ENCODE measurements at regions not wholly inside any gene's neighbourhood (a gene's known extent, or its start where the extent isn't known, plus 50 kb on each side); places are given as distances from the start of the nearest gene placed in this dataset.
"Not testable (repeated sequence)": the region's sequence is repeated elsewhere in the genome, so short reads cannot be mapped to it uniquely, and the experiment has no call there.

DNA sequence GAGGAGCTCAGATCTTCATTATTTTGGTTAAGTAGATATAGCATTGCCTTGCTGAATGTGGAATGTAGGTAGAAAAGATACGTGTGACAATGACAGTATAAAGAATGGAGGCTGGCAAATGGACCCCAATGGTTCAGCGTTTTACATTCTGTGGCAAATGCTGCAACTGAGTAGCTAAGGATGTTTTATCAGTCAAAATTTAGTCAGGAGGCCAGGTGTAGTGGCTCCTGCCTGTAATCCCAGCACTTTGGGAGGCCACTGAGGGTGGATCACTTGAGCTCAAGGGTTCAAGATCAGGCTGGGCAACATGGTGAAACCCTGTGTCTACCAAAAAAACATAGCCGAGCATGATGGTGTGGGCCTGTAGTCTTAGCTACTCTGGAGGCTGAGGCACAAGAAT is 120.5 kb upstream of the GHITM start:
- DNase-seq (ENCODE audit: low read depth in 2 of 2, low spot score in 1 of 2), result no peak

DNA sequence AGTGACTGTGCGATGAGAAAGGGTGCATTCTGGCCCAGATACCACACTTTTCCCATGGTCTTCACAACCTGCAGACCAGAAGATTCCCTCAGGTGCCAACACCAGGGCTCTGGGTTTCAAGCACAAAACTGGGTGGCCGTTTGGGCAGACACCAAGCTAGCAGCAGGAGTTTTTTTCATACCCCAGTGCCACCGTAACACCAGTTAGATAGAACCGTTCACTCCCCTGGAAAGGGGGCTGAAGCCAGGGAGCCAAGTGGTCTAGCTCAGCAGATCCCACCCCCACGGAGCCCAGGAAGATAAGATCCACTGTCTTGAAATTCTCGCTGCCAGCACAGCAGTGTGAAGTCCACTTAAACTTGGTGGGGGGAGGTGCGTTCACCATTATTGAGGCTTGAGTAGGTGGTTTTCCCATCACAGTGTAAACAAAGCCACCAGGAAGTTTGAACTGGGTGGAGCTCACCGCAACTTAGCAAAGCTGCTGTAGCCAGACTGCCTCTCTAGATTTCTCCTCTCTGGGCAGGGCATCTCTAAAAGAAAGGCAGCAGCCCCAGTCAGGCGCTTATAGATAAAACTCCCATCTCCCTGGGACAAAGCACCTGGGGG is 119.4 kb upstream of the GHITM start:
- not testable (repeated sequence) for DNase-seq (ENCODE audit: low read depth in 2 of 2, low spot score in 1 of 2)

DNA sequence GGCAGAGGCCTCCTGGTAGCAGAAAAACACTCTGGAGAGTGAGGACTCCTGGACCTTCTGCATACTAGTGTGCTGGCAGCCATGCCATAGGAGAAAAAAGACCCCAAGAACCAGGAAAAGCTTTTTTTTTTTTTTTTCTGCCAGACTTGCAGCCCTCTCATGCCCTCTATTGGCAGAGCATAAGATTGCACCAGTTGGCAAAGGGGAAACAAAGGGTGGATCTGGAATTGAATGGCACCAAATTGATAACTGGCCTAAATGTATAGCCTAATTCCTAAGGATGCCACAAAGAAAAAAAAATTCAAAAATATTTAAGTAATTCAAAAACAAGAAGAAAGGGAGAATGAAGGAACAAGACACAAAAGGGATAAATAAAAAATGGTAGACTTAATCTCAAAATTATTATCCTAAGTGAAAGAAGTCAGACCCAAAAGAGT is 112.5 kb upstream of the GHITM start:
- DNase-seq (ENCODE audit: low read depth in 2 of 2, low spot score in 1 of 2), result no peak

DNA sequence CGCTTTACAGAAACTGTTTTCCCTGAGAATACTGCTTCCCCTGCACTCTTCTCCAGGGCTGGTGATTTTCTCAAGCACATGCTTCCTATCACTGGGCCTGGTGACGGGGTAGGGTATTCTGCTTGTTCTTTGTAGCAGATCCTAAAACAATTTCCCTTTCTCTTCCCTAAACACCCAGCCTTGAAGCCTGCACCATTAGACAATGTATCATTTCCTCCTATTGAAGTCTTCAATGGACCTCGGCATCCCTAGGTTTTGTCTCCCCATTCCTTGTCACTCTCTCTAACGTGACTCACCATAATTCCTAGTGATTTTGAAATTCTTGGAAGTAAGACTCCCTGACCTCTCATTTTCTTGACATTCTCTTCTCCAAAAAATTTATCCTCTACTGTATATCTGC is 109.5 kb upstream of the GHITM start:
- no peak for DNase-seq (ENCODE audit: low read depth in 2 of 2, low spot score in 1 of 2)

DNA sequence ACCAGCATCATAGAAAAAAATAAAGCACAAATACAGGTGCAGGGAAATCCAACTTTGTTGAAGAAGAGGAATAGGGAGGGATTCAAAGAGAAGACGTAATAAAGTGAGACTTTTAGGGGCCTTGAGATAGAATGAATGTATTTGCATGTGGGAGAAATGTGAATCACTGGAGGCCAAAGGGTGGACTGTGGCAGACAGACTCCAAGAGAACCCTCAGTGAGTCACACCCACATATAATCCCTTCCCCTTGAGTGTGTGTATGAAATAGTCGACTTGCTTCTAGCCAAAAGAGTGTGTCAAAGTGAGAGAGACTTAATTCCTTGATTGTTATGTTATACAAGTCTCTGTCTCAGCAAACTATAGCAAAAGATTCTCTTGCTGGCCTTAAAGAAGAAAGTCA is 101.3 kb upstream of the GHITM start:
- no peak for DNase-seq (ENCODE audit: low read depth in 2 of 2, low spot score in 1 of 2)

DNA sequence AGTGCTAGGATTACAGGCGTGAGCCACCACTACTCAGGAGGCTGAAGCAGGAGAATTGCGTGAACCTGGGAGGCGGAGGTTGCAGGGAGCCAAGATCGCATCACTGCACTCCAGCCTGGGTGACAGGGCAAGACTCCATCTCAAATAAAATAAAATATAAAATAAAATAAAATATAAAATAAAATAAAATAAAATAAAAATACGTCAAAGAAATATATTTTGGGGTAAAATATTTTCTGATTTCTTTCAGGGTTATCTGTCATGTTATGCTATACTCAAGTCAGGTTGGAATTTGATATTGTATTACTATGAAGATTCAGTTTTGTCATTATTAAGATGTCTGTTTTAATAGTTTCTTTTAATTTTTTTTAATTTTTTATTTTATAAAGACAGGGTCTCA is 99.4 kb upstream of the GHITM start:
- no peak for DNase-seq (ENCODE audit: low read depth in 2 of 2, low spot score in 1 of 2)

DNA sequence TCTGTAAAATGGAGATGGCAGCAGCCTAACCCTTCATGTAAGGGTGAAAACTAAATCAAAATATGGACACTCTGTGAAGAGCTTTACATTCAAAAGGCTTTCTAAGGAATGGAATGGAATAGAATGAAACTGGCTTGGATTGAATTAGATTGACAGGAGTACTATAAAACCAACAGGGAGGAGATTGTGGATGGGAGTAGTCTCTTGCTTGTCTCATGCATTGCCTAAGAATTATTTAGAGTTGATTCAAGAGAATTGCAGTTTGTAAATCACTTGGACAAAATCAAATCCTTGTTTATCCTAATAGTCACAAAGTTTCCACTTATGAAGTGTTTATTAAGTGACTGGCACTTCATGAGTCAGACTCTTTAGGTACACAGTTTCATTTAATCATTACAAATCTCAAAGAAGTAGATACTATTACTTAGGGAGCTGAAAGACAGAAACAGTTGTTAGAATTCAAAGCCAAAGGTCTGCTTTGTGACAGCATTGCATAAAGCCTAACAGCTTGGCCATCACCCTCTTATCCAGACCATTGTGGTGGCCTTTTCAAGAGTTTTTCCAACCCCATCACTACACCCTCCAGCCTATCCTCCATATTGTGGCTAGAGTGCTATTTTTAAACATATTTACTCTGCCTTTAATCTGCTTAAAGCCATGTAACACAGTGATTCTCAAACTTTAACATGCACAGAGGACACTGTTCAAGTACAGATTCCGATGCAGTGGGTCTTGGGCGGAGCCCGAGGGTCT is 91.9 kb upstream of the GHITM start:
- DNase-seq (ENCODE audit: low read depth in 2 of 2, low spot score in 1 of 2), result no peak

DNA sequence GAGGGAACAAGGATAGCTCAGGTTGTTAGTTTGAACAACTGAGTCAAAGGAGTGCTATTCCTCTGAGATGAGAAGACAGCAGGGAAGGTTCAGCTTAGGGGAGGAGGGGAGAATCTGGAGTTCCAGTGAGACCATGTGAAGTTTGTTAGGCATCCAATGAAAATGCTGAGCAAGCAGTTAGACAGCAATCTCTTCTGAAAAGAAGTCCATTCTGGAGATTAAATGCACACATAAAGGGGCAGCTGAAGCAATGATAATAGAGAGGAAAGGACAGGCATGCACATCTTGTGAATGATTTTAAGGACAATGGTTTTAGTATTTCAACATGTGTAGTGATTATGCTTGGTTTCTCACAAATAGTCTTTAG is 89.7 kb upstream of the GHITM start:
- no peak for DNase-seq (ENCODE audit: low read depth in 2 of 2, low spot score in 1 of 2)

DNA sequence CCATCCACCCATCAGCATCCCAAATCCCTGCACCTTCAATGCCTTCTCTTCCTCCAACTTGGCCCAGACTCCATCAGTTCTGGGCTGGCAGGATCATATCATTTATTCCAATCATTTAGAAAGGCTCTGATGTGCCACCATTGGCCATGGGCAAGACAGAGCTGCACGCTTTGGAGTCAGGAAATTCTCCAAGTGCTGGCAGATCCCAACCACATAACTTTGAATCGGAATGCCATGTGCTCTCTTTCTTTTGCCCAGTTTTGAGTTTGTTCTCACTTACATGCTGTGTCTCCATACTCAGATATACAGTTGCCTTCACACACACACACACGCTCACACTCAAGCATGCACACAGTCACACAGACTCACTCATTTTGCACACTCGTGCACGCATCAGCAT is 85.7 kb upstream of the GHITM start:
- DNase-seq (ENCODE audit: low read depth in 2 of 2, low spot score in 1 of 2), result no peak

DNA sequence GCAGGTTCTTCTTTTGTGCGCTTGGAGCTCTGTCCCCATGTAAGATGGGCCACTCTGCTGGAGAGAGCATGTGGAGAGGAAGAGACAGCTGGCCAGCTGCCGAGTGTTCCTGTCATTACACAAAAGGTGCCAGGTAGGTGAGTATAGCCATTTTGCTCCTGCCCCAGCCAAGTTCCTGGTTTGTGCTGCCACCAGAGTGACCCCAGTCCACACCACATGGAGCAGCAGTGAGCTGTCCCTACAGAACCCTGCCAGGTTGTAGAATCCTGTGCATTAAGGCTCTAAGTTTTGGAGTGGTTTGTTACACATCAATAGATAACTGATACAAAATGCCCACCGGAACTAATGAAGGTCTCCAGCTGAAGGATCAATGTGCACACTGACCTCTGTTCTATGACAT is 84.6 kb upstream of the GHITM start:
- no peak for DNase-seq (ENCODE audit: low read depth in 2 of 2, low spot score in 1 of 2)

DNA sequence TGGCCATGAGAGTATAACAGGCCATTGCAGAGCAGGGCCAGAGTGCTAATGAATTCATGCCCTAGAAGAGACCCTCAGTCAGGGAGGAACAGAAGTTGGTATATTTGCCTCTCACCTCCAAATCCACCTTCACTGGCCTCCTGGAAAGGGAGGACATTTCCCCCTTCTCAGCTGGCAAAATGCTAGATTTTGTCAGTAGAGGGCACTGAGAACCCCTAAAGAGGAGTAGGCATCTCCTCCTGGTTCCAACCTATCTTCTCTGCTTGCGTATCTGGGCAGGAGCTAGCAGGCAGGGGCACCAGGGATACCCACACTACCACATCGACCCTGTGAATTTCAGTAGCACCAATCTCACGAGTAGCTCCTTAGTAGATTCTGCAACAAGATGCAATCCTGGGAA is 79.8 kb upstream of the GHITM start:
- DNase-seq (ENCODE audit: low read depth in 2 of 2, low spot score in 1 of 2), result no peak

DNA sequence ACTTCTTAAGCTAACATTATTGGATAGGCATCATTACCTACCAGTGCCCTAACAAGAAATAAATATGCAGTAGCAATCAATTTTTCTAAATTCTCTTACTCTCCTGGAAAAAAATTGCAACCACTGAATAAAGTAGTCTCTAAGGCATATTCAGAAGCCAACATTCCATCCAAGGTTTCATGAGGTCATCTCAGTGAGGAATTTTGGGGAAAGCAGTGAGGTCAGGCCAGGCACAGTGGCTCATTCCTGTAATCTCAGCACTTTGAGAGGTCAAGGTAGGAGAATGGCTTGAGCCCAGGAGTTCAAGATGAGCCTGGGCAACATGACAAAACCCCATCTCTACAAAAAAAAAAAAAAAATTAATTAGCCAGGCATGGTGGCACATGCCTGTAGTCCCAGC is 75.9 kb upstream of the GHITM start:
- no peak for DNase-seq (ENCODE audit: low read depth in 2 of 2, low spot score in 1 of 2)

DNA sequence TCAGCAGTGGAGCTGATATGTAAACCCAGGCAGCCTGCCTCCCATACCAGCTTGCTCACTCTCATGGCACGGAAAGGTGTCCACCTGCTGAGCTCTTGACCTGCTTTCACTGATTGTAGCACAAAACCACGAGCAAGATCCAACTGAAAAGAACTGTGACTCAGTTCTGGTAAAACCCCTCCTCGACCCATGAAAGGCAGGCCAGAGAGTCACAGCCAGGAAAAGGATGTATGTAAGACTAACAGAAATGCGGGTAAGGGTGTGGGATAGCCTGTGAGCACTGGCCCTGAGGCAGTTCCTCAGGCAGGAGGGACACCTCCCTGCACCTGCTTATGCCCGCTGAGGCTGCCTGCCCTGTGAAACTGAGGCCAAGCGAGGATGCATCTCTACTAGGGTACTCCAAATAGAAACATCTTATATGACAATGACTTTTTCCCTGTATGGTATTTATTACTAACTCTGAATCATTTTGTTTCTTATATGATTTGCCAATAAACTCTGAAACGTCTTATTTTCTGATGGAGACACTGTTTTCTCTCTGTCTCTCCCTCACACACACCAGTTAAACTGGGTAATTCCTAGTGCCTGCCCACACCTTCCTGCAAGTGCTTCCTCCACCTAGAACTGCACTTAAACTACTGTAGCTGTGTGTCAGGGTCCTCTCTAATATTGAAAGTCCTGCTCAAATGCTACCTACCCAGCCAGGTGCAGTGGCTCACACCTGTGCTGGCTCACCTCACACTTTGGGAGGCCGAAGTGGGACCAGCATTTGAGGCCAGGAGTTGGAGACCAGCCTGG is 73.3 kb upstream of the GHITM start:
- DNase-seq (ENCODE audit: low read depth in 2 of 2, low spot score in 1 of 2), result no peak

DNA sequence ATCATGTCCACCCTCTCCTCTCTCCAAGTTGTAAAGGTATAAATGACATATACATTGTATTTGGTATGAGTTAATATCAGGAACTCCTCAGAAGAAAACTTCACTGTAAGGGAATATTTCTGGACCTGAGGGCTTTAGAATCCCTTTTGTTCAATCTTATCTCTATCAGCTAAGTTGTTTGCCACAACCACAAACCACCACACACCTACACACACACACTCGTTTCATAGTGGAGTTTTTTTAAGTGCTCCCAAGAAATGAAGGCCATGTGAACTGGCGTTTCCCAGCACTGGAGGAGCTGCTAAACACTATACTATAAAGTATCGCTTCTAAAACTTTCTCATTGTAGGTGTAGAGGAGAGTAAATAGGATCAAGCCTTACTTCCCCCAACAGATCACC is 64.8 kb upstream of the GHITM start:
- no peak for DNase-seq (ENCODE audit: low read depth in 2 of 2, low spot score in 1 of 2)

DNA sequence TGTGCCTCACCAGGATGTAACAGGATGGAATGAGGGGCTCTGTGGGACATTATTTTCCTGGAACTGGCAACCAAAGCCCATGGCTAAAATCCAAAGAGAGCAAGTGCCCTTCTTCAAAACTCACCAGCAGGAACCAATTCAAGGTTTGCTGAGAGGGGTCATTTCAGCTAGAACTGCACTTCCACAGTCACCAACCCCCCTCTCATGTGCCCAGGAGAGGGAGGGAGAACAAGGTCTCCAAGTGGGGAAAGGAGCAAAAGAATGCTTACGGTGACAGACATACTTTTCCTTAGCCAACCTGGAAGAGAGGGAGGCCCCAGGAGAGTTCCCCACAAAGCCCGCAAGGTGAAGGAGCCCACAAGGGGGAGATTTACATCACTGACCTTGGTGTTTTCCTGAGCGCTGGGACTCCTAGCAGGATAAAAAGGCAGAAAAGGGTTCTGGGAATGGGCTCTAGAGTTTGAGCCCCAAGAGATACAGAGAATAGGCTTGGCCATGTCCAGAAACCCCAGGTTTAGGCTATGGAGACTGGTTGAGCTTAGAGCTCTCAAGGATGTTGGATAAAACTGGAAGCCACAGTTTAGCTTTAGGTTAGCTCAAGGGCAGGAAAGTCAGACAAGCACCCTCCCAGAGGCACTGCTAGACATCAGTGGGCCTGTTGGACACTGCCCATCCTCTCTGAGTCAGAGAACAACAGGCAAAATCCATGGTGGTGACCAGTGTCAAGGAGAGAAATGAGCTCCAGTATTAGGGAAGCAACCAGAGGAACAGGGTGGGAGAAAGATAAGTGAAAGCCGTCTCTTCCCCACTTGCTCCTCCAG is 63.9 kb upstream of the GHITM start:
- DNase-seq (ENCODE audit: low read depth in 2 of 2, low spot score in 1 of 2), result no peak

DNA sequence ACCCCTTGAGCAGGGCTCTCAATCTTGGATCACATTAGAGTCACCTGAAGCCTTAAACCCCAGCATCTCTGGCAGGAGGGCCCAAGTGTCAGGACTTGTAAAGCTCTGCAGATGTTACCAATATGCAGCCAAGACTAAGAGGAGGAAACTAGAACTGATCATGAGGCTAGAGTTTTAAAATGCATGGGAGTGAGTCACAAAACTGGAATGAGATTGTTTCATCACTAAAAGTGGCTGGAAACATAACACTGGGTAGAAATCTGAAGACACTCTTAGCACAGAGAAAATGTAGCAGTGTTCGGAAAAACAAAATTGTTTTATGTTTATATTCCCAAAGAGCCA is 63.3 kb upstream of the GHITM start:
- DNase-seq (ENCODE audit: low read depth in 2 of 2, low spot score in 1 of 2), result no peak

DNA sequence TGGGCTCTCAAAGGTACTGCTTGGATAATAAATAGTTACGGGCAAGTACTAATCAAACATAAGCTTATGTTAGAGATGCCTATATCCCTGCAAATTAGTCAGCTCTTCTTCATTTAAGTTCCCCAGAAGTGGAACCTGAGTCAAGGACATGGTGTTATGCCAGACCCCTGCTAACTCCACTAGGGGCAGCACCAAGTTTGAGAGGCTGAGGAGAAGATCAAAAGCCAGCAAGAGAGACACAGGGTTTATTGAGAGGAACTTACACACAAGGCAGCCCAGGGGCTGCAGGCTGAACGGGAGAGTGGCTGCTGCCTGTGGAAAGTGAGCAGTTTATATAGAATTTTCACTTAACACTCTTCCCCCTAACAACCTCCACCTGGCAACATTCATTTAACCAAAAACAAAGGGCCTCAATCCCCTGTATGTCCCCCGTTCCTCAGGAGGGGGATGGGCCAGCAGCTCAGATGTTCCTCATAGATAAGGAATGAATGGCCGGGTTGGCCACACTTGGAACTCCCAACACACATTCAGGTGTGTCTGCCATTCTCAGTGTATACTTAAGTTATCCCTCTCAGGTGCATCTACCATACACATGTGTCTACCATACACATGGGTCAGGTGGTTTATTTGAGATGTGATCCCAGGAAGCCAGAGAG is 62.6 kb upstream of the GHITM start:
- DNase-seq (ENCODE audit: low read depth in 2 of 2, low spot score in 1 of 2), result no peak

DNA sequence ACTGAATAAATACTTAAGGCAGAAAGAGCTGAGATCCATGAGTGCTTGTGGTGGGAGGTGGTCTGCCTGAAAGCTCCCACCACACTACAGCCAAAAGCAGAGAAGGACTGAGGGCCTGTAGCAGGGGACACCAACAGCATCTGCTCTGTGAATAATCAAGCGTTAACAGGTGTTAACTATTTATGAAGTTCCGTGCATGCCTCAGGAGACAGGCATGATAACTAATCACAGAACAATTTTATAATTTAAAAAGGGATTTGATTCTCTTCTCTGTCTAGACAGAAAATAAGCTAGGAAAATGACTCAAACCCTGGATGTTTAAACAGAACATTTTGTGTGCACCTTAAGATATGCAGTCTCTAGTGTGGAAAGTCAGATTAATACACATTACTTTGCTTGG is 61.5 kb upstream of the GHITM start:
- DNase-seq (ENCODE audit: low read depth in 2 of 2, low spot score in 1 of 2), result no peak

DNA sequence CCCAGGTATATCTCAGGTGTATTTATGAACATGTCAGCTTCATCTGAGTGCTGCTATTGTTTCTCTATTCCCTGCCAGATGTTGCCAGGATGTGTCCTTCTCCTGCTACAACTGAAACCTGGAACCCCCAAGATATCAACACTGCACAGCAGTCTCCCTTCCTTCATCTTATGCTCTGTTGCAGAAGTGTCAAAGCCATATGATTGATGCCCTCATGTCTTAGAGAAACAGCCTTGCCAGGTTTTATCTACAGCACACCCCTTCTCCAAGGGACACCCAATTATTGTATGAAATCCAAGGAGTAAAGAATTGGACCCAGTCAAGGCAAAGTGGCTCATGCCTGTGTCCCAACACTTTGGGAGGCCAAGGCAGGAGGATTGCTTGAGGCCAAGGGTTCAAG is 60.5 kb upstream of the GHITM start:
- no peak for DNase-seq (ENCODE audit: low read depth in 2 of 2, low spot score in 1 of 2)

DNA sequence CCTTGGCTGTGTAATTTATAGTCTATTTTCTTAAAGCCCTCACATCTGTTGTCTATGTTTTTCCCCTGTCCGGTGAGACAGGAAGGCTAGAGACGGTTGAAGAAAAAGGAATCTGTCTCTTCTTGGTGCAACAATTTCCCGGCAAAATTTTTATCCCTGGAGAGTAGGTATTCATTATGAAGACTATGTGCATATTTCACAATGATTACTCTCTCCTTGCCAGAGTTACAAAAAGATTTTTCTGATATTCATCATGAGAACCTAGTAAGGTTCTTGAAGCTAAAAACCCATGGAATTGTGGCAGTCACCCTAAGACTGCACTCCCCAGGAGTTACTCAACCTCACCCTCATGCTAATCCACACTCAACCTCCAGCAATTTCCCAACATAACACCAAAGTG is 55.0 kb upstream of the GHITM start:
- DNase-seq (ENCODE audit: low read depth in 2 of 2, low spot score in 1 of 2), result no peak

DNA sequence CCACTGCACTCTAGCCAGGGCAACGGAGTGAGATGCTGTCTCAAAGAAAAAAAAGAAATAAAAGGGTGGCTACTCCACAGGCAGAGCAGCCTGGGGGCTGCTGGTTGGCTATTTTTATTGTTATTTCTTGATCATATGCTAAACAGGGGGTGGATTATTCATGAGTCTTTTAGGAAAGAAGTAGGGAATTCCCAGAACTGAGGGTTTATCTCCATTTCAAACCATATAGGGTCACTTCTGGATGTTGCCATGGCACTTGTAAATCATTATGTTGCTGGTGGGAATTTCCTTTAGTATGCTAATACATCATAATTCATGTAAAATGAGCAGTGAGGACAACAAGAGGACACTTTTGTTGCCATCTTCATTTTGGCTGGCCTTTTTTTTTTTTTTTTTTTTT is 52.1 kb upstream of the GHITM start:
- DNase-seq (ENCODE audit: low read depth in 2 of 2, low spot score in 1 of 2), result no peak

All from stimulated activated CD8-positive, alpha-beta memory T cell treated with anti-CD3 and anti-CD28 coated beads, Interleukin-4, amount 100 ng/mL, for 4 hours (primary cell).